Osteoblast (primary cell): ENCODE measurements at regions not wholly inside any gene's neighbourhood (a gene's known extent, or its start where the extent isn't known, plus 50 kb on each side); places are given as distances from the start of the nearest gene placed in this dataset.

Experiments used
- DNase-seq: peaks from one replicate; pipeline ENCODE4 v3.0.0; 2011; ENCODE audit warnings: low spot score, mixed read lengths; ENCODE audit not compliant: insufficient read length; ENCODE audit errors: missing footprints
- H2AFZ ChIP-seq: 2 replicates; pipeline ENCODE4 v1.6.0; 2011; ENCODE audit warnings: mild to moderate bottlenecking, low read length
- H3K27ac ChIP-seq: 2 replicates; pipeline ENCODE4 v1.5.1; 2011; ENCODE audit warnings: mild to moderate bottlenecking, low read depth, low read length, moderate library complexity
- H3K27me3 ChIP-seq: 2 replicates; pipeline ENCODE4 v1.6.0; 2012; ENCODE audit warnings: mild to moderate bottlenecking, control low read depth, inconsistent platforms, low read length, moderate library complexity; ENCODE audit not compliant: insufficient read depth
- H3K36me3 ChIP-seq: 2 replicates; pipeline ENCODE4 v1.5.1; 2011; ENCODE audit warnings: mild to moderate bottlenecking, low read length, control low read depth, moderate library complexity; ENCODE audit not compliant: insufficient read depth
- H3K4me1 ChIP-seq: 2 replicates; pipeline ENCODE4 v1.5.1; 2011; ENCODE audit warnings: mild to moderate bottlenecking, low read length, control low read depth, moderate library complexity; ENCODE audit not compliant: insufficient read depth
- H3K4me2 ChIP-seq: 2 replicates; pipeline ENCODE4 v1.6.0; 2011; ENCODE audit warnings: mild to moderate bottlenecking, low read length; ENCODE audit not compliant: insufficient read depth
- H3K4me3 ChIP-seq: fragments of 200-600 bp; sonication (generic); 3 replicates; pipeline ENCODE4 v1.5.1; 2012; ENCODE audit warnings: mild to moderate bottlenecking, low read length, inconsistent platforms; ENCODE audit not compliant: insufficient read depth
- H3K79me2 ChIP-seq: 2 replicates; pipeline ENCODE4 v1.6.0; 2012; ENCODE audit warnings: mild to moderate bottlenecking, low read length, control low read depth, inconsistent platforms; ENCODE audit not compliant: insufficient read depth
- H3K9me3 ChIP-seq: 2 replicates; pipeline ENCODE4 v1.5.1; 2011; ENCODE audit warnings: low read depth, low read length, control low read depth
- H4K20me1 ChIP-seq: 2 replicates; pipeline ENCODE4 v1.6.0; 2012; ENCODE audit warnings: mild to moderate bottlenecking, low read length, control low read depth; ENCODE audit not compliant: insufficient read depth
- TF ChIP-seq, protein P1 (sequence below): IDR thresholded peaks from 2 replicates; pipeline ENCODE4 v1.5.1; 2011; ENCODE audit warnings: mild to moderate bottlenecking, low read depth, low read length, moderate library complexity; ENCODE audit errors: extremely low read depth

DNA sequence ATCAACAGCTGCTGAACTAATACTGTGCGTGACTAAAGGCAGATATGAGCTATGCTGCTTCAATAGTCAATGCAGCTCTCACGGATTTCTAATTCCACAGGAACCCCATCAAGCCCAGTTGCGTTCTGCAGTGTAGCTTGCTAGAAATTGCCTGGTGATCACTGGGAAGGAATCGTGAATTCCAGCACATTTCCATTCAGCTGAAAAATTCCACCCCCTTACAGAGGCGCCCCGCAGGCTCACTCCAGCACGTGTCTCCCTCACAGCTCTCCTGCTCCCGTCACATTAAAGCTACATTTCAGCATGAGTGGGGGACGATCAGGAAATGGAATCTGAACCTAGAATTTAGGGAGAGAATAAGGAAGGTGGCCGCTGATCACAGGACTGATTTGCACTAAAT is 534.8 kb downstream of the TCERG1L start:
- Histone ChIP-seq H3K27me3 (no peaks in the 10 kb centered on the region), H3K27ac (no peak overlapping the region), H2AFZ (no peak overlapping the region), H3K9me3 (no peaks in the 10 kb centered on the region), H3K4me2 (no peak overlapping the region), H3K4me3 (no peak overlapping the region), H3K36me3 (no peaks in the 10 kb centered on the region), H3K79me2 (no peaks in the 10 kb centered on the region), H4K20me1 (no peaks in the 10 kb centered on the region), H3K4me1 (no peaks in the 10 kb centered on the region)
- TF ChIP-seq, protein P1, sequence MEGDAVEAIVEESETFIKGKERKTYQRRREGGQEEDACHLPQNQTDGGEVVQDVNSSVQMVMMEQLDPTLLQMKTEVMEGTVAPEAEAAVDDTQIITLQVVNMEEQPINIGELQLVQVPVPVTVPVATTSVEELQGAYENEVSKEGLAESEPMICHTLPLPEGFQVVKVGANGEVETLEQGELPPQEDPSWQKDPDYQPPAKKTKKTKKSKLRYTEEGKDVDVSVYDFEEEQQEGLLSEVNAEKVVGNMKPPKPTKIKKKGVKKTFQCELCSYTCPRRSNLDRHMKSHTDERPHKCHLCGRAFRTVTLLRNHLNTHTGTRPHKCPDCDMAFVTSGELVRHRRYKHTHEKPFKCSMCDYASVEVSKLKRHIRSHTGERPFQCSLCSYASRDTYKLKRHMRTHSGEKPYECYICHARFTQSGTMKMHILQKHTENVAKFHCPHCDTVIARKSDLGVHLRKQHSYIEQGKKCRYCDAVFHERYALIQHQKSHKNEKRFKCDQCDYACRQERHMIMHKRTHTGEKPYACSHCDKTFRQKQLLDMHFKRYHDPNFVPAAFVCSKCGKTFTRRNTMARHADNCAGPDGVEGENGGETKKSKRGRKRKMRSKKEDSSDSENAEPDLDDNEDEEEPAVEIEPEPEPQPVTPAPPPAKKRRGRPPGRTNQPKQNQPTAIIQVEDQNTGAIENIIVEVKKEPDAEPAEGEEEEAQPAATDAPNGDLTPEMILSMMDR: no peak
- no peak for DNase-seq

DNA sequence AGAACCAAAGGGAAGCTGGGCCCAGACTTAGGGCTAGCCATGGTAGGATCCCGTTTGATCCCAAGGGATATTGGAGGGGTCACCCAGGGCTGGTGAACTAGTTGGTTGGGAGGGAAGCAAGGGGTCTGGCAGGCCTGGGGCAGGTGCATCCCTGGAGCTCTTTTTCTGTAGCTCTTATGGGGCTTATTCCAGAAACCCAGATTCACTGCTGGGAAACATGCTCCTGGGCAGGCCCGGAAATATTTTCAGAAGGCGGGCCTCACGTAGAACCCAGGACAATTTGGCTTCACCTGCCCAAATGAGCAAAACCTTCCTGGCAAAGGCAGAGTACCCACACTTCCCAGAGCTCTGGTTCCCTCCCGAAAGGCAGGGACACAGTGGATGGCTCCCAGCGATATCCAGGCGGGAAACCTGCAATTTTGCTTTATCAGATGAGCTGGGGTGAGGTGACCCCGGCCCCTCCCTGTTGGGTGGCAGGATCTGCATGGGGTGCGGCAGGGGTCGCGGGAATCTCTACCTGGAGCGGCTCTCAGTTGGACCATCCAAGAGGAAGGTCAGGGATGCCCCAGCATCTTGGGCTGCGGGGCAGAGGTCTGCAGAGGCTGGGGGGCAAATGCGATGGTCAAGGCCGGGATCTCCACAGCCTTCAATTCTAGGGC is 533.9 kb downstream of the TCERG1L start:
- Histone ChIP-seq H3K4me1 (no peaks in the 10 kb centered on the region), H3K4me3 (no peak overlapping the region), H3K36me3 (no peaks in the 10 kb centered on the region), H3K79me2 (no peaks in the 10 kb centered on the region), H3K9me3 (no peaks in the 10 kb centered on the region), H3K27ac (no peak overlapping the region), H4K20me1 (no peaks in the 10 kb centered on the region), H2AFZ (no peak overlapping the region), H3K4me2 (no peak overlapping the region), H3K27me3 (no peaks in the 10 kb centered on the region)
- DNase-seq: no peak
- TF ChIP-seq, protein P1: no peak

DNA sequence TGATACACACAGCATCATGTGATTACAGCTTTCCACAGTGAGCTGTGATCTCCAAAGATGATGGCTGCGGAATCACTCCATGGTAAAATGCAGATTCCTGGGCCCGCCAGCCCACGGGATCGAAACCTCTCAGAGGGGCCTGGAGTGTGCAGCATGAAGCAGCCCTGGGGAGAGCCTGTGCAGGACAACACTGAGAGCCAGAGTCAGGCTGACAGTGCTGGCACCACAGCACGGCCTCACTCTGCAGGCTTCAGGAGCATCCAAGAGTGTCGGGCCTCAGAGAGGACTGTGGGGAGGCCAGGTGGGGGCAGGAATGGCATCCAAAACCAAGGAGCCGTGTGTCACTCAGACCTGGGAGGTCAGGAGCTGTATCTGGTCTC is 533.4 kb downstream of the TCERG1L start:
- H3K9me3 ChIP-seq: no peaks in the 10 kb centered on the region
- DNase-seq: no peak
- H3K36me3 ChIP-seq: no peaks in the 10 kb centered on the region
- H3K4me2 ChIP-seq: no peak overlapping the region
- H4K20me1 ChIP-seq: no peaks in the 10 kb centered on the region
- no peak overlapping the region for H3K4me3 ChIP-seq
- TF ChIP-seq, protein P1: no peak
- H3K4me1 ChIP-seq: no peaks in the 10 kb centered on the region
- no peaks in the 10 kb centered on the region for H3K27me3 ChIP-seq
- H3K27ac ChIP-seq: no peak overlapping the region
- no peak overlapping the region for H2AFZ ChIP-seq
- H3K79me2 ChIP-seq: no peaks in the 10 kb centered on the region

DNA sequence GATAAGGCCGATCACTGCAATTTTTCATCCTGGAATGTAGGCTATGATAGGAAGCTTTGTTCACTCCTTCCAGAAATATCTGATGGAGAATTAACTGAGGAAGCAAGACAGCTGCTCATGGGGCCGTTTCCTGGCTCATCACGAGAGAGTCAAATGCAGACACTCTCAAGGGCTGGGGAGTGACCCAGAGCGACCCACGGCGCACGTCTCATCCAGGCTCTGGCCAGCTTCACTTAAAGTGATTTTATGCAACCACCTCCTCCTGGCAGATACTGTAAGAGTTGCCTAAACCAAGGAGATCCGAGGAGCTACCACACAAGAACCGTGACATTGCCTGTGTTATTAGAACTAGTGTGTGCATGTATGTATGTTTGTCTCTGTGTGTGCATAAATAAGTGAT is 530.8 kb downstream of the TCERG1L start:
- H4K20me1 ChIP-seq: no peaks in the 10 kb centered on the region
- TF ChIP-seq, protein P1: no peak
- no peak overlapping the region for H3K4me3 ChIP-seq
- no peaks in the 10 kb centered on the region for H3K36me3 ChIP-seq
- H3K27ac ChIP-seq: no peak overlapping the region
- H2AFZ ChIP-seq: no peak overlapping the region
- H3K27me3 ChIP-seq: no peaks in the 10 kb centered on the region
- H3K4me2 ChIP-seq: no peak overlapping the region
- H3K9me3 ChIP-seq: no peaks in the 10 kb centered on the region
- DNase-seq: no peak
- no peaks in the 10 kb centered on the region for H3K4me1 ChIP-seq
- H3K79me2 ChIP-seq: no peaks in the 10 kb centered on the region
